OCI-LY7 (cell line): ENCODE measurements at regions not wholly inside any gene's neighbourhood (a gene's known extent, or its start where the extent isn't known, plus 50 kb on each side); places are given as distances from the start of the nearest gene placed in this dataset.

Experiments used
- BruUV-seq: library from RNA; stranded (reverse); fragments of 400-500 nt; replicated peaks from 2 replicates; lab custom pipeline; 2021; lab: Mats Ljungman, UMichigan
- CTCF ChIA-PET: fragments of 300-600 bp; sonication (Branson Sonifier 250); formaldehyde crosslinking; loops from one replicate; lab custom pipeline; 2022; ENCODE audit warnings: antibody characterized with exemption; ENCODE audit not compliant: unreplicated experiment; lab: Charles Lee
- POLR2A ChIA-PET: fragments of 300-600 bp; sonication (Branson Sonifier 250); formaldehyde crosslinking; loops from one replicate; lab custom pipeline; 2022; ENCODE audit warnings: antibody characterized with exemption; lab: Charles Lee
- DNase-seq: peaks from one replicate; pipeline ENCODE4 v3.0.0-alpha.2; 2015; ENCODE audit warnings: low spot score
- H2AFZ ChIP-seq: fragments of 200-600 bp; sonication (generic), shearing (Covaris generic); 2 replicates; pipeline ENCODE4 v1.6.1; 2014; ENCODE audit warnings: mild to moderate bottlenecking, antibody characterized with exemption, low read length, moderate library complexity
- H3K27ac ChIP-seq: fragments of 200-600 bp; sonication (generic); 2 replicates; pipeline ENCODE4 v1.5.1; 2014; ENCODE audit warnings: mixed run types, low read depth, mild to moderate bottlenecking, moderate library complexity, low read length, inconsistent platforms; ENCODE audit not compliant: poor library complexity, severe bottlenecking
- H3K36me3 ChIP-seq: fragments of 200-600 bp; sonication (generic); 2 replicates; pipeline ENCODE4 v1.6.1; 2014; ENCODE audit warnings: mild to moderate bottlenecking, antibody characterized with exemption, low read length, moderate library complexity, mixed read lengths; ENCODE audit not compliant: insufficient read depth
- H3K4me1 ChIP-seq: fragments of 200-600 bp; sonication (generic); 2 replicates; pipeline ENCODE4 v1.5.1; 2014; ENCODE audit warnings: mild to moderate bottlenecking, low read length; ENCODE audit not compliant: insufficient read depth, poor library complexity, severe bottlenecking
- H3K4me2 ChIP-seq: fragments of 200-600 bp; sonication (generic); 2 replicates; pipeline ENCODE4 v1.6.1; 2014; ENCODE audit warnings: mild to moderate bottlenecking, low read length
- H3K4me3 ChIP-seq: fragments of 200-600 bp; sonication (generic); 2 replicates; pipeline ENCODE4 v1.5.1; 2014; ENCODE audit warnings: mild to moderate bottlenecking, low read depth, low read length; ENCODE audit not compliant: poor library complexity, severe bottlenecking
- H3K79me2 ChIP-seq: fragments of 200-600 bp; sonication (generic); 2 replicates; pipeline ENCODE4 v1.6.1; 2016; ENCODE audit warnings: low read depth, mild to moderate bottlenecking, low read length, moderate library complexity, mixed read lengths; ENCODE audit not compliant: insufficient read depth
- H3K9me2 ChIP-seq: fragments of 200-600 bp; sonication (generic); 2 replicates; pipeline ENCODE4 v1.6.1; 2016; ENCODE audit warnings: mild to moderate bottlenecking, low read length, mixed read lengths; ENCODE audit not compliant: insufficient read depth
- H3K9me3 ChIP-seq: fragments of 200-600 bp; sonication (generic); 2 replicates; pipeline ENCODE4 v1.6.1; 2014; ENCODE audit warnings: mild to moderate bottlenecking, mixed run types, low read length, mixed read lengths
- H4K20me1 ChIP-seq: fragments of 200-600 bp; sonication (generic); 2 replicates; pipeline ENCODE4 v1.6.1; 2014; ENCODE audit warnings: mild to moderate bottlenecking, antibody characterized with exemption, low read length, moderate library complexity, mixed read lengths; ENCODE audit not compliant: insufficient read depth
- CTCF ChIP-seq: fragments of 200-600 bp; sonication (generic); conservative IDR thresholded peaks from 2 replicates; pipeline ENCODE4 v1.5.1; 2014; ENCODE audit warnings: mild to moderate bottlenecking, antibody characterized with exemption, low read length, moderate library complexity, mixed read lengths
- EZH2phosphoT487 ChIP-seq: fragments of 200-600 bp; sonication (generic); IDR thresholded peaks from 2 replicates; pipeline ENCODE4 v1.6.1; 2018; ENCODE audit warnings: low read depth, borderline replicate concordance, mild to moderate bottlenecking, mixed run types, antibody characterized with exemption, low read length, moderate library complexity, mixed read lengths
- intact Hi-C: fragments of 100-400 bp; cut with micrococcal nuclease; formaldehyde crosslinking; loops from one replicate; pipeline ENCODE4 v1.10.0; 2022; ENCODE audit not compliant: unreplicated experiment

GRCh38 chr1:39090757-39091380, 64.7 kb downstream of the NDUFS5 start:
- BruUV-seq = no TSS peak
- Histone ChIP-seq H3K4me3 (no peak overlapping the region), H4K20me1 (no peaks in the 10 kb centered on the region), H3K4me2 (no peak overlapping the region), H2AFZ (no peak overlapping the region), H3K9me3 (no peaks in the 10 kb centered on the region), H3K27ac (no peak overlapping the region), H3K9me2 (no peaks in the 10 kb centered on the region), H3K36me3 (no peaks in the 10 kb centered on the region), H3K4me1 (no peaks in the 10 kb centered on the region), H3K79me2 (no peaks in the 10 kb centered on the region)
- ChIA-PET POLR2A (interaction anchor here (1.3 kb wide), 1 partner anchor 217 kb away, joined by 3 read pairs; no protein-coding TSS in a partner anchor), CTCF (interaction anchor here (0.5 kb wide), 1 partner anchor 133 kb away, joined by 4 read pairs; no protein-coding TSS in a partner anchor)
- DNase-seq = no peak
- TF ChIP-seq CTCF = no peak
- TF ChIP-seq EZH2phosphoT487 = no peak
- intact Hi-C loops = loop anchor here (5.0 kb wide), 1 partner anchor 99 kb away; the partner anchor contains the start of gene AKIRIN1

GRCh38 chr1:39091845-39092645, 65.9 kb downstream of the NDUFS5 start:
- H2AFZ ChIP-seq = no peak overlapping the region
- H3K4me3 ChIP-seq = no peak overlapping the region
- no peak overlapping the region for H3K27ac ChIP-seq
- no peaks in the 10 kb centered on the region for H4K20me1 ChIP-seq
- H3K4me2 ChIP-seq = no peak overlapping the region
- H3K79me2 ChIP-seq = no peaks in the 10 kb centered on the region
- no peaks in the 10 kb centered on the region for H3K9me2 ChIP-seq
- no peaks in the 10 kb centered on the region for H3K9me3 ChIP-seq
- DNase-seq = peak; percentile 77
- POLR2A ChIA-PET = interaction anchor here (1.3 kb wide), 1 partner anchor 218 kb away, joined by 3 read pairs; no protein-coding TSS in a partner anchor
- CTCF ChIA-PET = interaction anchor here (1.1 kb wide), 1 partner anchor 99 kb away, joined by 3 read pairs; no protein-coding TSS in a partner anchor
- no peaks in the 10 kb centered on the region for H3K4me1 ChIP-seq
- BruUV-seq = no TSS peak
- TF ChIP-seq CTCF = peak; percentile 92
- TF ChIP-seq EZH2phosphoT487 = no peak
- H3K36me3 ChIP-seq = no peaks in the 10 kb centered on the region
- intact Hi-C loops = loop anchor here (5.0 kb wide), 1 partner anchor 100 kb away; the partner anchor contains the start of gene AKIRIN1
